ENCODE measurements at regions not wholly inside any gene's neighbourhood (a gene's known extent, or its start where the extent isn't known, plus 50 kb on each side); places are given as distances from the start of the nearest gene placed in this dataset.
"Not testable (repeated sequence)": the region's sequence is repeated elsewhere in the genome, so short reads cannot be mapped to it uniquely, and the experiment has no call there.

DNA sequence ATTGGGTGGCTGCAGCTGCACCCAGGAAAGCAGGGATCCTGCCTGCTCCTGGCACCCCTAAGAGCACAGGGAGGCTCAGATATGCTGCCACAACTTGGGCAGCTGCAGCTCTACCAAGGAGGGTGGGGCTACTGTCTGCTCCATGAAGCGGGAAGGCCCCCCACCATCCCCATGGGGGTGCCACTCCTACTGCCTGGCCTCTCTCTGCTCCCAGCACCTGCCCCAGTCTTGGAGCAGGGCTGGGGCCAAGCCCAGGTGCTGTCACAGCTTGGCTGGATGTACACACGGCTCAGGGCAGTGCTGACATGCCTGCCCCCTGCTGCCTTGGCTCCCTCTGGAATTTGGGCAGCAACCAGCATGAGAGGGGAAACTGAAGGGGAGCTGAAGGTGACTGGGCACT lies 214.7 kb upstream of the PLPPR1 start:
- DNase-seq, result no peak
- intact Hi-C loops (cut with DNase I, micrococcal nuclease), result no loop called here

DNA sequence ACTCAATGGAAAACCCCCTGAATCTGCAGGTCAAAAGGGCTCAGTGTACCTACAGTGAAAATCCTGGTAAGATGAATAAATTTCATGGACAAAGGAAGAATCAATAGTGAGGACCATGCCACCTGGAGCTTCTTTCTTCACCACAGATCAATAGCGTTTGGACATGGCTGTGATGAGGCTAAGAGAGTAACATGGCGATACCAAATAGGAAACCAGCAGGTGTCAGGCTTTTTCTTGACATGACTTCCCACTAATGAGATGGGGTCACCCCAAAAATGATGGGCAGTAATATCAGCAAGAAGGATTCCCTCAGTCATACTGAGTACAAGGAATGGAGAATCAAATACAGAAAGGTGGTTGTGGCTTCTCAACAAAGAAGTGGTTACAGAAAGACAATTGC lies 208.5 kb upstream of the PLPPR1 start:
- H3K27me3 Mint-ChIP-seq, result no peaks in the 10 kb centered on the region
- CTCF ChIA-PET, result no interaction called here
- H3K27ac Mint-ChIP-seq, result no peak overlapping the region
- ATAC-seq (no peak), DNase-seq (no peak)
- no peaks in the 10 kb centered on the region for H3K36me3 Mint-ChIP-seq (ENCODE audit: low read depth)
- intact Hi-C loops (cut with DNase I, micrococcal nuclease), result no loop called here
- H3K9me3 Mint-ChIP-seq (ENCODE audit: low read depth), result peaks cover 3% of the 10 kb centered on the region
- H3K4me1 Mint-ChIP-seq, result no peaks in the 10 kb centered on the region
- no peak overlapping the region for H3K4me3 Mint-ChIP-seq
- POLR2A ChIA-PET, result no interaction called here

More for the DNA sequence above, 214.7 kb upstream of the PLPPR1 start:
- no peak for ATAC-seq
- Mint-ChIP-seq H3K9me3 (ENCODE audit: low read depth) (peaks cover 3% of the 10 kb centered on the region), H3K4me3 (no peak overlapping the region), H3K4me1 (no peaks in the 10 kb centered on the region), H3K27me3 (no peaks in the 10 kb centered on the region), H3K36me3 (ENCODE audit: low read depth) (no peaks in the 10 kb centered on the region), H3K27ac (no peak overlapping the region)
- CTCF ChIA-PET, result interaction anchor here (0.7 kb wide), 1 partner anchor 11 kb away, joined by 3 read pairs; no protein-coding TSS in a partner anchor
- POLR2A ChIA-PET, result no interaction called here

DNA sequence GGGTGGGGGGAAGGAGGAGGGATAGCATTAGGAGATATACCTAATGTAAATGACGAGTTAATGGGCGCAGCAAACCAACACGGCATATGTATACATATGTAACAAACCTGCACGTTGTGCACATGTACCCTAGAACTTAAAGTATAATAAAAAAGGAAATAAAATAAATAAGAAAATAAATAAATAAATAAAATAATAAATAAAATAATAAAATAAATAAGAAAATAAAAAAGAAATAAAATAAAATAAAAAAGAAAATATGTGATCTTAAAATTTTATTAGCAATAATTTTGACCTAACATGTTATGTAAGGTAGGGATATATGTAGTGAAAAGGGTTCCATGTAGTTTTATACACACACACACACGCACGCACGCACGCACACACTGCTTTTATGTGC lies 195.5 kb upstream of the PLPPR1 start:
- ATAC-seq; H3K27ac Mint-ChIP-seq; intact Hi-C loops (cut with DNase I, micrococcal nuclease); CTCF ChIA-PET; H3K36me3 Mint-ChIP-seq (ENCODE audit: low read depth); H3K9me3 Mint-ChIP-seq (ENCODE audit: low read depth); H3K27me3 Mint-ChIP-seq; H3K4me1 Mint-ChIP-seq; POLR2A ChIA-PET; H3K4me3 Mint-ChIP-seq; DNase-seq: not testable (repeated sequence)

DNA sequence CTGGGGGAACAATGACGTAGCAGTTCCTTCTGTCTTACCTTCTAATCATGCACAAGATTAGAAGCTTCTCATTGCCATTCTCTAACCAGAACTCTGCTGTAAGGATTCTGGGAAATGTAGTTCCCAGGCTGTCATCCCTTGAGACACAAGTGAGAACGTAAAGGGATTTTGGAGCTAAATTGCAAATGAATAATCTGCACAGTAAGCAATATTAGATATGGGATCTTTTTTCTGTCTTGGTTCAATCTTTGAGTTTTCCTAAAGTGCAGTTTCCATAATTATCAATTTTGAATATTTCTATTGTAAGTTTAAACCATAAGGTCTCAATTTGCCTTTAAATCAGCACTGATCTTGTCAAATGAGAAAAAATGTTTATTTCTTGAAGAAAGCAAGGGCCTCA lies 189.7 kb upstream of the PLPPR1 start:
- H3K36me3 Mint-ChIP-seq (ENCODE audit: low read depth), result no peaks in the 10 kb centered on the region
- no peaks in the 10 kb centered on the region for H3K4me1 Mint-ChIP-seq
- intact Hi-C loops (cut with DNase I, micrococcal nuclease), result no loop called here
- CTCF ChIA-PET, result no interaction called here
- no peak overlapping the region for H3K27ac Mint-ChIP-seq
- no peak overlapping the region for H3K4me3 Mint-ChIP-seq
- no peaks in the 10 kb centered on the region for H3K9me3 Mint-ChIP-seq (ENCODE audit: low read depth)
- H3K27me3 Mint-ChIP-seq, result peaks cover 2% of the 10 kb centered on the region
- ATAC-seq (no peak), DNase-seq (no peak)
- POLR2A ChIA-PET, result no interaction called here

DNA sequence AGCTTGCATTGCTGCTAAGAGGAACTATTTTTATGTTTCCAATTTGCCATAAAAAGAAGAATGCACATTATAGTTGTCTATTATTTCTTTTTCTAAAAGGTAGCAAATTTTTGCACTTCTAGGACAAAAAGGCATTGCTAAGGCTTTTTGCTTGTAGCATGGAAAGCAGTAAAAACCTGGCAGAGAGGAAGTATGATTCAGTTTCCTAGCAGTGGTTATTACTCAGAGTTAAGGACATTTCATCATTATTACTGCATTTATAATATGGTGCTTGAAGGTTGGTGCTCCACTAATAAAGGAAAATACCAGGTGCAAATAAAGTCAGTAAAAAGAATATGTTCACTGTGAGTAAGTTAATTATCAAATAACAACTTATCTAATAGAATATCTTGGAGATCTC lies 179.8 kb upstream of the PLPPR1 start:
- H3K9me3 Mint-ChIP-seq (ENCODE audit: low read depth), result no peaks in the 10 kb centered on the region
- no peaks in the 10 kb centered on the region for H3K4me1 Mint-ChIP-seq
- no peak overlapping the region for H3K4me3 Mint-ChIP-seq
- DNase-seq, result no peak
- intact Hi-C loops (cut with DNase I, micrococcal nuclease), result no loop called here
- CTCF ChIA-PET, result no interaction called here
- no peak for ATAC-seq
- H3K27ac Mint-ChIP-seq, result no peak overlapping the region
- no peaks in the 10 kb centered on the region for H3K27me3 Mint-ChIP-seq
- H3K36me3 Mint-ChIP-seq (ENCODE audit: low read depth), result no peaks in the 10 kb centered on the region
- POLR2A ChIA-PET, result no interaction called here

DNA sequence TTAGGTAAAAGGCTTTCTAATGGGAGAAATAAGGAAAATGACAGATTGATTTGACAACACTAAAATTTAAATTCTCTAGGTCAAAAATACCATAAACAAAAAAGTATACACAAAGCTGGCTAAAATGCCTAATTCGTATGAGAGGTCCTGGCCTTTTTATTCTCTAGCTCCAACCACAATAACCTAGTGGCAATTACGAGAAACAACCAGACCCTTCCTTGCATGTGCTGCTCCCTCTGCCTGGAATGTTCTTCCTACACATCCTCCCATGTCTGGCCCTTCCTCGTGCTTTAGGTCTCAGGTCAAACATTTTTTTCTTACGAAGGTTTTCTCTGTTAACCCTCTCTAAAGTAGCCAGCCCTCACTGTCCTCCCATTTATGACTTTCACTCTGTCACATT lies 176.4 kb upstream of the PLPPR1 start:
- DNase-seq, result no peak
- POLR2A ChIA-PET, result no interaction called here
- Mint-ChIP-seq H3K9me3 (ENCODE audit: low read depth) (no peaks in the 10 kb centered on the region), H3K27ac (no peak overlapping the region), H3K36me3 (ENCODE audit: low read depth) (no peaks in the 10 kb centered on the region), H3K27me3 (no peaks in the 10 kb centered on the region), H3K4me1 (no peaks in the 10 kb centered on the region), H3K4me3 (no peak overlapping the region)
- no peak for ATAC-seq
- CTCF ChIA-PET, result no interaction called here
- intact Hi-C loops (cut with DNase I, micrococcal nuclease), result no loop called here

DNA sequence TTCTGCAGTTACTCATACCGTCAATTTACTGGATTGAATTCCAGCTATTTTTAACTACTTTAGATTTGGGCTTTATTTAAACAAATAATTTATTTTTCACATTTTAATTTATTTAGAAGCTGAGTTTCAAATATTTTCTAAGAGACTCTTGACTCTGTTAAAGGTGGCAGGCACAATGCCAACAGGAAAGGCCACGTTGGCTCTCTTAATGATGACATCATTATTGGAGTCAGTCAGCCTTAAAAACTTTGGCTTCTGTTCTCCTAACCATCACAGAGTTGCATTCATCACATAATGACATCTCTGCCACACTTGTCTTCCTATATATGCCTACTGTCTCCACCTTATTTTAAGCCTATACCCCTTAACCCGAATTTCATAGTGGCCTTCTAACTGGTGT lies 172.3 kb upstream of the PLPPR1 start:
- H3K27me3 Mint-ChIP-seq, result no peaks in the 10 kb centered on the region
- no peak overlapping the region for H3K4me3 Mint-ChIP-seq
- ChIA-PET POLR2A (no interaction called here), CTCF (interaction anchor here (1.2 kb wide), 1 partner anchor 13 kb away, joined by 3 read pairs; no protein-coding TSS in a partner anchor)
- no peaks in the 10 kb centered on the region for H3K4me1 Mint-ChIP-seq
- intact Hi-C loops (cut with DNase I, micrococcal nuclease), result no loop called here
- H3K27ac Mint-ChIP-seq, result no peak overlapping the region
- ATAC-seq (no peak), DNase-seq (no peak)
- no peaks in the 10 kb centered on the region for H3K36me3 Mint-ChIP-seq (ENCODE audit: low read depth)
- peaks cover 1% of the 10 kb centered on the region for H3K9me3 Mint-ChIP-seq (ENCODE audit: low read depth)

DNA sequence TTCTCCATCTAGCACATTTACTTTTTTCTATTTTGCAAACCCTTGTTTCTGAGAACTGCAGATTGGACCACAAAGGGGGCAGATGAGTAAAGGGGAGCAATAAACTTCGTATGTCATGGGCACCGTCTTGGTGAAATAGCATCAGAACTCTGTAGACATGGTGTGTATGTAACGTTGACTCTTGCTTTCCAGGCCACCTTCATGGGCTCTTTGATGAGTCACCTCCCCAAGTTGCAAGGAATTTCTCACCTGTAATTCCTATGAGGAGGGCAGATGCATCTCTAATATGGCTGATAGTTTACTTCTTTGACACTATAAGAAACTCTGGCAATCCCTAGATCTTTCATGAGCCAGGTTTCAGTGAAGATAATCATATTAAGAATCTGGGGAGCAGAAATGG lies 163.4 kb upstream of the PLPPR1 start:
- POLR2A ChIA-PET, result no interaction called here
- H3K27ac Mint-ChIP-seq, result no peak overlapping the region
- H3K36me3 Mint-ChIP-seq (ENCODE audit: low read depth), result no peaks in the 10 kb centered on the region
- no peak overlapping the region for H3K4me3 Mint-ChIP-seq
- DNase-seq (no peak), ATAC-seq (no peak)
- H3K9me3 Mint-ChIP-seq (ENCODE audit: low read depth), result peaks cover 10% of the 10 kb centered on the region
- no peaks in the 10 kb centered on the region for H3K4me1 Mint-ChIP-seq
- H3K27me3 Mint-ChIP-seq, result peaks cover 2% of the 10 kb centered on the region
- CTCF ChIA-PET, result no interaction called here
- intact Hi-C loops (cut with DNase I, micrococcal nuclease), result no loop called here

DNA sequence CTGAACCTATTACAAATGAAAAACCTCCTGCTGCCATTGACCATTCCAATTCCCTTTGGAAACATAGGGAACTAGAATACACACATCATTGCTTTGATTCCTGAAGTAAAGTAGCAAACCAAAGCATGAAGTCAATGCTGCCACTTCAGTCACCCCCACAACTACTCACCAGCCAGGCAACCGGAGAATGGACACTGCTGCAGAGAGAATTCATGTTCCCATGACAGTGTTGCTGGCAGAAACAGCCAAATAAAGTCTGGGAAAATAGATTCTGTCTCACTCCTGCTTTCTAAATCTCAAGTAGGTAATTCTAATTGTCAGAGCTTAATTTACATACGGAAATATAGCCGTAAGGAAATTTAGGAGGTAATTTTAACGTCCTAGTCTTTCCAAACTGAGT lies 162.9 kb upstream of the PLPPR1 start:
- CTCF ChIA-PET, result no interaction called here
- ATAC-seq (no peak), DNase-seq (no peak)
- no peaks in the 10 kb centered on the region for H3K4me1 Mint-ChIP-seq
- H3K27me3 Mint-ChIP-seq, result peaks cover 2% of the 10 kb centered on the region
- intact Hi-C loops (cut with DNase I, micrococcal nuclease), result no loop called here
- peaks cover 10% of the 10 kb centered on the region for H3K9me3 Mint-ChIP-seq (ENCODE audit: low read depth)
- H3K4me3 Mint-ChIP-seq, result no peak overlapping the region
- no peak overlapping the region for H3K27ac Mint-ChIP-seq
- POLR2A ChIA-PET, result no interaction called here
- no peaks in the 10 kb centered on the region for H3K36me3 Mint-ChIP-seq (ENCODE audit: low read depth)

DNA sequence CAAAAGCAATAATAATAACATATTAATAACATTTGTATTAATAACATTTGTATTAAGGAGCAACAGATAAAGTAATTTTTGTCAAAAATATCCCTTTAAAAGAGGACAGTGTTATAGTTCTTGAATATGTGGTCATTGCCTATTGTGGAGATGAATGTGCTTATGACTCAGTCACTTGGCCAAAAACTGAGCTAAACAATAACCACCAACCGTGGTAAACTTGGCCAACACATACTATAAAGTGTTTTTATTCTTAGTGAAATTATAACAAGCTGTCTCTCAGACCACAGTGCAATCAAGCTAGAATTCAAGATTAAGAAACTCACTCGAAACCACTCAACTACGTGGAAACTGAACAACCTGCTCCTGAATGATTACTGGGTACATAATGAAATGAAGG lies 159.2 kb upstream of the PLPPR1 start:
- H3K4me3 Mint-ChIP-seq, result no peak overlapping the region
- H3K36me3 Mint-ChIP-seq (ENCODE audit: low read depth), result no peaks in the 10 kb centered on the region
- H3K27me3 Mint-ChIP-seq, result peaks cover 2% of the 10 kb centered on the region
- intact Hi-C loops (cut with DNase I, micrococcal nuclease), result no loop called here
- ChIA-PET CTCF (interaction anchor here (0.6 kb wide), 1 partner anchor 431 kb away, joined by 4 read pairs; no protein-coding TSS in a partner anchor), POLR2A (no interaction called here)
- DNase-seq, result no peak
- no peak overlapping the region for H3K27ac Mint-ChIP-seq
- ATAC-seq, result no peak
- H3K4me1 Mint-ChIP-seq, result no peaks in the 10 kb centered on the region
- H3K9me3 Mint-ChIP-seq (ENCODE audit: low read depth), result peaks cover 7% of the 10 kb centered on the region

DNA sequence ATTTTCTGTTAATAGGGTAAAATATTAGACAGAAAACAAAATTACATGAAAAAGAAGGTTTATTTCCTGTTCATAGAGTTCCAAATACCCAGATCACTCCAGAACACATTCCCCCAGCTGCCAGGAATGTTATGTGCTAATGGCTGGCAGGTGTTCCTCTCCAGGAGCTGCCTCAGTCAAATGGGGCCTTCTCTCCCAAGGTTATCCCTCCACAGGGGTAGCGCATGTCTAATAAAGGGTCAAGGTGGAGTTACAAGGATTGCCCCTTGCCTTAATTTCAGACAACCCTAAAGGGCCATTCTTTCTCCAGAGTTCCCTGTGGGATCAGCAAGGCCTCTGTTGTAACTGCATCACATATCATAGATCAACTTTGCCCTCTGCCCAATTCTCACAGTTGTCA lies 148.6 kb upstream of the PLPPR1 start:
- ATAC-seq (no peak), DNase-seq (no peak)
- POLR2A ChIA-PET, result no interaction called here
- H3K27ac Mint-ChIP-seq, result no peak overlapping the region
- no peaks in the 10 kb centered on the region for H3K36me3 Mint-ChIP-seq (ENCODE audit: low read depth)
- intact Hi-C loops (cut with DNase I, micrococcal nuclease), result no loop called here
- no peaks in the 10 kb centered on the region for H3K9me3 Mint-ChIP-seq (ENCODE audit: low read depth)
- no peak overlapping the region for H3K4me3 Mint-ChIP-seq
- H3K27me3 Mint-ChIP-seq, result no peaks in the 10 kb centered on the region
- H3K4me1 Mint-ChIP-seq, result no peaks in the 10 kb centered on the region
- CTCF ChIA-PET, result no interaction called here

DNA sequence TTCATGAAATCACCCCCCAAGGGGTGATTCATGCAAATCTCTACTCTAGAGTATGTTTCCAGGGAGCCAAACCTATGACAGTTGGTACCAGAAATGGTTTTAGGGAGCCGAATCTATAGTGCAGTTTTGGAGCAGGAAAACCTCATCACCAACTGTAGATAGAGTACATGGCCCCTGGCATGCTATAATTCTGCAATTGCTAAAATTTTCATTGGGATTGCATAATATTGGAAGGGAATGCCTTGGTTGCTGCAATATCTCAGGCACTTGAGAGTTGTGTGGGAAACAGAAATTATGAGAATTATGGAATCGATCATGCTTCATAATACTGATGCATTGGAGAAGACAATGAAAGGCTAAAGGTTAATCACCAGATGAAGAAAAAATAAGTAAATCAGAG lies 148.2 kb upstream of the PLPPR1 start:
- H3K4me1 Mint-ChIP-seq, result no peaks in the 10 kb centered on the region
- DNase-seq, result no peak
- H3K9me3 Mint-ChIP-seq (ENCODE audit: low read depth), result no peaks in the 10 kb centered on the region
- H3K27me3 Mint-ChIP-seq, result no peaks in the 10 kb centered on the region
- ChIA-PET CTCF (no interaction called here), POLR2A (no interaction called here)
- intact Hi-C loops (cut with DNase I, micrococcal nuclease), result no loop called here
- ATAC-seq, result no peak
- no peak overlapping the region for H3K4me3 Mint-ChIP-seq
- no peak overlapping the region for H3K27ac Mint-ChIP-seq
- no peaks in the 10 kb centered on the region for H3K36me3 Mint-ChIP-seq (ENCODE audit: low read depth)

DNA sequence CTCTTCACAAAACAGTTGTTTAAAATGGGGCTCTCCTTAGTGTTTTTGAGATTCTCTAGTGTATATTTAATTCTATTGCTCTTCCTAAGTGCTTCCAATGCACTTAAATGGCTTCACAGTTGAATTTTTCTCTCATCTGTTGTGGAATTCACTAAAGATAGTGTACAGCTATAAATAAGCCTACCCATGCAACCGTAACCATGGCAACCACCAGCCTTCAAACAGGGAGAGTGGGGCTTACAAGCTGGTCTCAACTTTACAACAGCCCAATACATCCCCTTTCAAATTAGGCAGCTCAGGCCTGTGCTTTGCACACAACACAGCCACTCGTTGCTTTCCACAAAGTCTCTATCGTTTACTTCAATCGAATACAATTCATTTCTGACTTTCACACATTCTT lies 144.0 kb upstream of the PLPPR1 start:
- POLR2A ChIA-PET, result no interaction called here
- Mint-ChIP-seq H3K36me3 (ENCODE audit: low read depth) (no peaks in the 10 kb centered on the region), H3K9me3 (ENCODE audit: low read depth) (no peaks in the 10 kb centered on the region), H3K4me1 (no peaks in the 10 kb centered on the region), H3K4me3 (no peak overlapping the region), H3K27me3 (no peaks in the 10 kb centered on the region), H3K27ac (no peak overlapping the region)
- DNase-seq, result no peak
- intact Hi-C loops (cut with DNase I, micrococcal nuclease), result no loop called here
- CTCF ChIA-PET, result no interaction called here
- no peak for ATAC-seq

All from activated CD4-positive, alpha-beta T cell treated with anti-CD3 and anti-CD28 coated beads for 36 hours (primary cell).